ENCODE measurements at regions not wholly inside any gene's neighbourhood (a gene's known extent, or its start where the extent isn't known, plus 50 kb on each side); places are given as distances from the start of the nearest gene placed in this dataset.
"Not testable (repeated sequence)": the region's sequence is repeated elsewhere in the genome, so short reads cannot be mapped to it uniquely, and the experiment has no call there.

- no peak for DNase-seq
These were observed 269.8 kb upstream of the AUTS2 start for GRCh38 chr7:69328516-69328915.

- DNase-seq: no peak
These were observed 263.6 kb upstream of the AUTS2 start for GRCh38 chr7:69334701-69335100.

- no peak for DNase-seq
These were observed 262.9 kb upstream of the AUTS2 start for GRCh38 chr7:69335331-69335730.

- DNase-seq: no peak
These were observed 261.3 kb upstream of the AUTS2 start for GRCh38 chr7:69336976-69337375.

- DNase-seq: no peak
These were observed 260.1 kb upstream of the AUTS2 start for GRCh38 chr7:69338144-69338543.

GRCh38 chr7:69341288-69341687 lies 257.0 kb upstream of the AUTS2 start:
- no peak for DNase-seq

- DNase-seq: no peak
These were observed 256.0 kb upstream of the AUTS2 start for GRCh38 chr7:69342154-69342884.

- DNase-seq: no peak
These were observed 249.0 kb upstream of the AUTS2 start for GRCh38 chr7:69349291-69349690.

- DNase-seq: no peak
These were observed 240.0 kb upstream of the AUTS2 start for GRCh38 chr7:69358163-69358821.

GRCh38 chr7:69359003-69359700 lies 239.1 kb upstream of the AUTS2 start:
- no peak for DNase-seq

GRCh38 chr7:69360913-69361312 lies 237.4 kb upstream of the AUTS2 start:
- DNase-seq: no peak

- DNase-seq: no peak
These were observed 235.1 kb upstream of the AUTS2 start for GRCh38 chr7:69363136-69363535.

- no peak for DNase-seq
These were observed 233.2 kb upstream of the AUTS2 start for GRCh38 chr7:69364813-69365643.

GRCh38 chr7:69365651-69366192 lies 232.6 kb upstream of the AUTS2 start:
- DNase-seq: no peak

GRCh38 chr7:69367780-69368179 lies 230.5 kb upstream of the AUTS2 start:
- no peak for DNase-seq

- DNase-seq: peak; percentile 3
These were observed 224.9 kb upstream of the AUTS2 start for GRCh38 chr7:69373171-69374043.

GRCh38 chr7:69374044-69374425 lies 224.2 kb upstream of the AUTS2 start:
- no peak for DNase-seq

GRCh38 chr7:69377191-69377590 lies 221.1 kb upstream of the AUTS2 start:
- DNase-seq: no peak

GRCh38 chr7:69388452-69389137 lies 209.7 kb upstream of the AUTS2 start:
- no peak for DNase-seq

- DNase-seq: no peak
These were observed 209.1 kb upstream of the AUTS2 start for GRCh38 chr7:69389216-69389615.

- DNase-seq: not testable (repeated sequence)
These were observed 204.4 kb upstream of the AUTS2 start for GRCh38 chr7:69393912-69394311.
